Bone marrow (tissue), 2 donors: ENCODE measurements at regions not wholly inside any gene's neighbourhood (a gene's known extent, or its start where the extent isn't known, plus 50 kb on each side); places are given as distances from the start of the nearest gene placed in this dataset.
"Not testable (repeated sequence)": the region's sequence is repeated elsewhere in the genome, so short reads cannot be mapped to it uniquely, and the experiment has no call there.

Experiments
- DNase-seq, 2 donors: peaks; one replicate each; lab custom pipeline; 2025; lab: John Stamatoyannopoulos, UW

DNA sequence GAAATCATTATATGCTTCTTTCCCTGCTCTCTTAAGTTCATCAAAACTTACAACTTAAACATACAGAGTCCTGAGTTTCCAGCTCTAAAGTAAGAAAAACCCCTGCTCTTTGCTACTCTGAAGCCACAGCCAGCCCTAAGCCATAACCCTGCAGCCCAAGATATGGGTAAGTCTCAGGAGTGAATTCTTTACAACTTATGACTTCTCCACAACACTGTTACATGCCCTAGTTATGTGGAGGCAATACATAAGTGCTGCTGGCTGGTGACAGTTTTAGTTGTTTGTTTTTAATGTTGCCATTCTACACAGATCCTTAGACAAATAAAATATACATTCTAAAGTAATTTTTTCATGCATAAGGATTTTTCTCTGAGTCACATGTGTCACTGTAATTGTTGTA, 100.2 kb downstream of the FBXO8 start:
- DNase-seq = no peak

DNA sequence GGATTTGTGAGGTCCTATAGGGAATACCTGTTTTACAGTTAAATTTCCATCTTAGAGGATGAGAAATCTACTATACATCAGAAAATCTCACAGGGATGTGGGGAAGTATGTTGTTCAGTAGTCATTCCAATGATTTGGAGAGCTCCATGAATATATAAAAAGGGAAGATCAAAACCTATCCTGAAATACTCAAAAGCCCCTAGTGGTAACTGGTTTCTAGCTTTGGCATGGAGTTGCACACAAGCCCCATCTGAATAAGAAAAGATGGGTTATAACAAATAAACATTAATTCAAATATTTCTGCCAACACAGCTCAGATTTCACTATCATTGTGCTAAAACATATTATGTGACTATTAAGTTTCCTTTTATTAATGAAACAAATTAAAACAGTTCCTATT, 101.6 kb downstream of the FBXO8 start:
- no peak for DNase-seq

GRCh38 chr4:174177536-174177935, 105.9 kb downstream of the FBXO8 start:
- no peak for DNase-seq

GRCh38 chr4:174175836-174176235, 107.6 kb downstream of the FBXO8 start:
- not testable (repeated sequence) for DNase-seq

DNA sequence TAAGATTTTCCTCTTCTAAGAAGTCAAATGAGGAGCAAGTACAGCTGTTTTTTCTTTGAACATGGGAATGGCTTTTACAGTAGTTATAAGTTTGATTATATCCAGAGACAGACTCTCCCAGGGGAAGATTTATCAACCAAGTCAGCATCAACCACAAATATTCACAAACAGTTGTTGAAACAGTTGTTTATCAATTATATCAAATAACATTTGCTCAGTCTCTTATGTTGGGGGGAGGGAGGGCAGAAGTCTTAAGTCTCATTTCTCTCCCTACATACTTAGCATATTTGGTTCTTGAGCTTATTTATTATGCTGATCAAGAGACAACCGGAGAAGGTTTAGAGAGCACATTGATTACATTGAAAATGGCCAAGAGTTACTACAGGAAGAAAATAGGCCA, 110.1 kb downstream of the FBXO8 start:
- no peak for DNase-seq

- DNase-seq = no peak
These were observed 111.2 kb downstream of the FBXO8 start for GRCh38 chr4:174172274-174172673.

DNA sequence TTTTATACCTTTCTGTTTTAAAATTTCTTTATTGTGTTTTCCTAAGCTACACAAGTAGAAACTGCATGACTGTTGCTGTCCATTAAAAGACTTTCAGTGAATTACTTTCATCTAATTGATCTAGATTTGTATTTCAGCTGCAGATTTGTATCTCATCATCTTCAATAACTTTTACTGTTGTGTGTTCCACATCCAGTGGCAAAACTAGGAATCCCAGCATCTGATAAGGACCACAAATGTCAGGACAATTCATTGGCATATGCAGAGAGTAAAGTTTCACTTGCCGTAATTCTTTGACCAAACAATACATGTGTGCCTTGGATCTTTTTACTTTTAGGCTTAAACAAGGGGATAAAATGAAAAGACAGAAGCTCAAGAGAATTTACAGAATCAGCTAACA, 112.6 kb downstream of the FBXO8 start:
- no peak for DNase-seq

- DNase-seq = no peak
These were observed 113.4 kb downstream of the FBXO8 start for GRCh38 chr4:174170091-174170490.

DNA sequence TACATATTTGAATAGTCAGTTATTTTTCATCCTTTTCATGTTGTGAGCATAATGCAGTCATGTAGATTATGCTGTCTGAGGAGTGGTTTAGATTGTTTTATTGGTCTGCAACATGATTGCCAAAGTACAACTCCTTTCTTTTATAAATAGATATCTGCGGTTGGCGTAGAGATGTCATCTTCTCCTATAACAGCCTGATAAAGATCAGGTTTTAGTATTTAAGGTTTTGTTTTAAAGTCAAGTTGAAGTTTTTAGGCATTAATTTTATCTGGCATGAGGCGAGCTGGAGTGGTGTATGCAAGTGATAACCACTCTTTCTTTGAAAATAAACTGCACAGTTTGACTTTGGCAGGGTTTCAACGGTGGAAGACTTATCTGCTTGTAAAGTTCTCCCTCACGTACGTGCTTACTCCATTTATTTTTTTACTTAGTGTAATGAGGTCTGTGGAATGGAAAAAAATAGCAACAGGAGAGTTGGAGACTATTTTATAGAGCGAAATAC, 126.3 kb downstream of the FBXO8 start:
- no peak for DNase-seq

GRCh38 chr4:174156239-174156826, 127.1 kb downstream of the FBXO8 start:
- peak in 1 of 2 donors; percentile 24 for DNase-seq

DNA sequence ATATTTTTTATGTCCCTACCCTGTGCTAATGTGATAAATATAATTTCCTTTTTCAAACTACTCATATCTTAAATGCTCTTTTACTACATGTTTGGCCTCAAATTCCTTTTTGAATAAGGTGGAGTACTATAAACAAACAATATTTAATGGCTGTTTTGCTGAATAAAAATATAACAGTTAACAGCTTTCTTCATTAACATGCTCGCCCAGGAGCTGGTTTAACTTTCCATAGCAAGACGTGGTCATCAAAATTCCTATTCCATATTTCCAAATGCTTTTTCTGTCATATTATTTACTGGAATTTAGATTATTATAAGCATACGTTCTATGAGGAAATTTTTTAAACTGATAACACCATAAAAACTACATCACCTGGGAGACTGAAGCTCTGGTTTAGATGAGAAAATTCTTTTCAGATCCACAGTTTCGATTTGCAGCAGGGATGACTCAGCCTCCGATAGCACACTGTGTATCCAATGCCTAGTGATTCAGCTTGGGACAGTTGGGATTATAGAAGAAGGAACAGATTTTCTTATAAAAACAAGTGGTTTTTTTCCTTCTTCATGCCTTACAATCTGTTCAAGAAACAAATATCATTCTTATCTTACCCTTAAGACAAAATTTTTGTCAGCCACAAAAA, 129.1 kb downstream of the FBXO8 start:
- no peak for DNase-seq

DNA sequence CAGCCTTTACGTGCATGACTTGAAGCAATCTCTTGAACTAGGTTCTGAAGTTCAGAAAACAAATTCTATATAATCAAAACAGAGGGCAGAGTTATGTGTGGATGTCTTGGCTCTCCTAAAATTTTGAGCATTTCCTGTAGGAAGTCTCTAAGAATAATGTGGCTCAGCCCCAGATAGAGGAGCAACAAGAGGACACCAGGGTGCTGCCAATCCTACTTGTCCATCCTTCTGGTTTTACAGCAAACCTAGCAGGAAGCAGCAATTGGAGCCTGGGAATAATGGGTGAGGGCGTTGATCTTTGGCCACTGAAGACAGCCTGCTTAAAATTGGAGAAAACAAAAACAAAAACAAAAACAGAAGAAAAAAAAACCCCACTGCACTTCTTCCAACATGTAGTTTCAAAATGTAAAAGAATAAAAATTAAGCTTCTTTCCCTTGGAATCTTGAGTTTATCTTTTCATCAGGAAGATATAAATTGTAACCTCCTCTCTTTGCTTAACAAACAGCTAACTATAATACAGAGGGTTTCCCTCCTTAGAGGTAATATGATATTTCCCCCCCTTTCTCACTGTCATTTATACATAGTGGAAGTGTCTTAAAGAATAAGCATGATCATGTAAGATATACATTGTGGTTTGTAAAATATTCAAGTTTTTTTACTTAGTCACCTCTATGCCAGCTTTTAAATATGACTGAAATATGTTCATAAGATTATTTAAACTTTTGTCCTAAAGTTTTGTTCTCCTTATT, 130.6 kb downstream of the FBXO8 start:
- no peak for DNase-seq

DNA sequence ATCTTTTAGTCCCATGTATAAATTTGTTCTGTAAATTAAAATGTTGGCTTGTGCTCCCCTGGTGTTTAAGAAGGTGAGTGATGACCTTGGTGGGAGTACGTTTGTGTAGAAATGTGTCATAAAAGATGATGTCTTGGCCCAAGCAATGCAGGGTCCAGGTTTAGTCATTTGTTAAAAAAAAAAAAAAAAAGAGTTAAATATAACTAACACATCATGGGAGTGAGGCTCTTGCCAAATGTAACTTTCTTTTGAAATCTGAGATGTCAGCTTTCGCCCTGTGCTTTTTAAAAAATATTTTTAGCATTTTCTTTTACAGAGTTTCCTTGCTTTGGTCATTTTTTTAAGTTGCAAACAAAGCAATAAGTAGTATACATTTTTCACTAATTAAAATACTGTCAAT, 135.6 kb downstream of the FBXO8 start:
- no peak for DNase-seq

DNA sequence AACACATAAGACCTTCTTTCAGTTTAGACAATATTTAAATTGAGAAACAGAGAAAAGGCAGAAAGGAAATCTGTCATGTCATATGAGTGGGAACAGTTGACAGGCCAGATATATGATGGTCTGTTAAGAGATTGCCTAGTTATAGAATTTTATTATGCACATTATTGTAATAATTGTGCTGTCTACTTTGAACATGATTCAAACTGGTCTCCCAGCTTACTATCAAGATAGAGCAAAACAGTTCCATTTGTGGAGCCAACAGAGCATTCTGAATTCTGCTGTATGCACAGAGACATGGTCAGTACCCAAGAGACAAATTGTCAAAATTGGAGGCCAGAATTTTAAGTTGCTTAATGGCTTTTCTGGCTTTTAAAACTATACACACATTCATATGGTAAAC, 139.4 kb downstream of the FBXO8 start:
- DNase-seq = no peak

GRCh38 chr4:174141876-174142275, 141.6 kb downstream of the FBXO8 start:
- no peak for DNase-seq

DNA sequence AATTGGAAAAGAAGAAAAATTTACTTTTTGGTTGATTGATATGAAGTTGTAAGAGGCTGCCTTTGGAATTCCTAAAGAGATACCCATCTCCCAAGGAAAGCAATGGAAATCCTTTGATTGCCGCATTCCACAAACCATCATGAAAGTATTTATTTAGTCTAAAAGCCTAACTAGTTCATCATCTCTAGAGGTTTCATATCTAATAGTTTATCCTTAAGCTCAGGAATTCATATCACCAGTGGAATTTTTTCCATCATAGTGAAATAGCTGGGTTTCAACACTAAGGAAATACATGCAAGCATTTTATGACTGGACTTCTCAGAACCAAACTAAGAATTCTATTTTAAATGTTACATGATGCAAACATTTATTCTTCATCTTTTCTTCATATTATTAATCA, 144.9 kb downstream of the FBXO8 start:
- no peak for DNase-seq

GRCh38 chr4:174137698-174138097, 145.8 kb downstream of the FBXO8 start:
- DNase-seq = no peak

DNA sequence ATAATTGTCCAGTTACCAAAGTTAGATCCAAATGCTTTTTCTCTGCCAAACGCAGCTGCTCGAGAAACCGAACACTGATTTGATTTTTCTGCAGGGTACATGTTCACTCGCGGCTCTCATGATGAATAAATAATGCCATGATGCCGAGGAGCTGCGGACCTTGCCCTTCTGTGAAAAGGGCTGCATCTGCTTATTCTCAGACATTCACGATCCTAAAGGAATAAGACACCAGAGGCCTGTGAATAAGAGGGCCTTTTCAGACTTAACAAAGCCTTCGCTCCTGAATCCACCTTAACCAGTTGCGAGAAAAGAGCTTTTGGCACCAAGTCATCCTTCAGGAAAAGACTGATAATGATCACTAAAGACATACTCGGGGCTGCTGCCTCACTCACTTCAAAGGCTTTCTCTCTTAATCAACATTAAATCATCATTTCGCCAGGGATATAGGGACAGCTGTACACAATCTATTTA, 147.5 kb downstream of the FBXO8 start:
- no peak for DNase-seq

GRCh38 chr4:174135530-174135929, 147.9 kb downstream of the FBXO8 start:
- DNase-seq = no peak

- no peak for DNase-seq
These were observed 149.1 kb downstream of the FBXO8 start for GRCh38 chr4:174134361-174134760.

- DNase-seq = no peak
These were observed 149.9 kb downstream of the FBXO8 start for GRCh38 chr4:174133551-174133950.

- DNase-seq = no peak
These were observed 151.6 kb downstream of the FBXO8 start for GRCh38 chr4:174131901-174132300.

DNA sequence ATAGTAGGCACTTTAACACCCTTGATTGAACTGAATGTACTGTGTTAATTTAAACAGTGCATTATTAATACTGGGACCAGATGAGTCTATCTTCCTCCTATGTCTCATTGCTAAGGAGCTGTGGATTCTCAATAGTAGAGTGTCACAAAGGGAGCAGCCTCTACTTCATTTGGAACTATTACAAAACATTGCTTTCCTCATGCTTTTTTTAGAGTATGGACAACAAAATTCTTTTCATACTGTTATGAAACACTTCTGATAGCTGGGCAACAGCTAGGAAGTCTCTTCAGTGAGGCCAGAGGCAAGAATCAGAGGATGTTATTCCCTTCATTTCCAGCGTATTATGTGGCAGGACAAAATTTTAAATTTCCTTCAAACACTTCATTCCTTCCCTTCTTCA, 160.8 kb downstream of the FBXO8 start:
- no peak for DNase-seq
